GM19099 (cell line): ENCODE measurements at regions not wholly inside any gene's neighbourhood (a gene's known extent, or its start where the extent isn't known, plus 50 kb on each side); places are given as distances from the start of the nearest gene placed in this dataset.

Source experiments
- POLR2A ChIP-seq: IDR thresholded peaks from 3 replicates; pipeline ENCODE4 v1.6.1; 2011; ENCODE audit warnings: low read depth; ENCODE audit not compliant: insufficient read length; ENCODE audit errors: extremely low read depth

DNA sequence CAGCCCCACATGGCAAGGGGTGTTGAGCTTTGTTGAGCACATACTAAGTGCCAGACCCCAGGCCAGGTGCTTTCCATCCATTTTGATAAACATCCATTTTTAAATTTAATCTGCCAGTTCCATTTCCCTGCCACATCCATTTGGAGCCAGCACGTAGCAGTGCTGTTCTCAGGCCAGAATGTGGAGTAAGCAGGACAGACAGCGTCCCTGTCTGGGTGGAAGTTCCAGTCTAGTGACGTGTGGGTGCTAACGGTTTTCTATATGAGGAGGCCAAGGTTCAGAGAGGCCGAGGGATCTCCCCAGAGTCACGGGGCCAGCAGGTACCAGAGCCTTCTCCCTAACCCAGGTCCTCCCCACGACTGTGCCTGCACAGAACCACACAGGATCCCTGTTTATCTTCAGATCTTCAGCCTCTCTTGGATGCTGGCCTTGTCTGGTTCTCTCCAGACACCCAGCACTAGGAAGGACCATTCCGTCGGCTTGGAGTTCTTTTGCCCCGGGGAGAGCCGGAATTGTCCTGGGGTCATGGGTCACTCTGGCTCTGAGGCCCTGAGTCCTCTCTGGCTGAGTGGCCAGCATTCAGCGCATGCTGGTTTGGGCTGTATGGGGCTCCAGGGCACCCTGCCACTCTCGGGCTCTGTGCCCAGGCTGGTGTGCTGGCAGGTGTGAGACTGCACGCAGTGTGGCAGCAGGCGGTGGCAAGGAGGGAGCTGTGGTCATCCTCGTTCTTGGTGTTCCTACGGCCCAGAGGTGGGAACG, 63.6 kb upstream of the PPARA start:
- TF ChIP-seq POLR2A, result no peak

DNA sequence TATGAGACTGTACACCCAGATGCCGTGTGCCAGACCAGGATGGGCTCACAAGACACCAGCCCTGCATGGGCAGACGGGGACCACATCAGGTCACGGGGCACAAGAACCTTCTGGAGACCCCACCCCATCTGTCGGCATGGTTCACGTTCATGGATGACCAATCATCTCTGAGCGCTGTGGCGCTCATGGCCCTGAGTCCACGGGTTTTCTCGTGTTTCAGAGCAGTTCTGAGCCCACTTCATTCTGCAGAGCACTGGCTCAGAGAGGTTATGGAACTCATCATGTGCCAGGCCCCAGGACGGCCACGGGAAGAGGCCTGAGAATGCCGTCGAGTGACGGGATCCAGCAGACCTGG, 63.0 kb upstream of the PPARA start:
- TF ChIP-seq POLR2A, result no peak

DNA sequence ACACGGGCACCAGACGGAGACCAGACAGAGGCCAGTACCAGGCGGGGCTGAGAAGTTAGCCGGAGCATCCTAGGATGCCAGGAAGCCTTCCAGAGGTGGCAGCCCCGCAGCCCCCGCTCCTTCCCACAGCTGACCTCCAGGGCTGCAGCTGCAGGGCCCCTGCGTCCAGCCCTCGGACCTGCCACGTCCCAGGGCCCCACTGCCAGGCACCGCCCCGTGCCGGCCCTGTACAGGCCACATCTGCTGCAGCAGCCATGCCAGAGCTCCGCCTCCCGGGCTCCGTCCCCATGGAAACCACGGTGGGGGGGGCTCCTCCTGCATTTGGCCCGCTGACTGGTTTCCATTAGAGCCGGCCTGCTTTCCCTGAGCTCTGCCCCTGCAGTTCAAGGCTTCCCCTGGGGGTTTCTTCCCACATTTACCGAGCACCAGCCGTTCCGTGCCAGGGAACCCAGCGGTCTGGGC, 62.5 kb upstream of the PPARA start:
- TF ChIP-seq POLR2A, result no peak

DNA sequence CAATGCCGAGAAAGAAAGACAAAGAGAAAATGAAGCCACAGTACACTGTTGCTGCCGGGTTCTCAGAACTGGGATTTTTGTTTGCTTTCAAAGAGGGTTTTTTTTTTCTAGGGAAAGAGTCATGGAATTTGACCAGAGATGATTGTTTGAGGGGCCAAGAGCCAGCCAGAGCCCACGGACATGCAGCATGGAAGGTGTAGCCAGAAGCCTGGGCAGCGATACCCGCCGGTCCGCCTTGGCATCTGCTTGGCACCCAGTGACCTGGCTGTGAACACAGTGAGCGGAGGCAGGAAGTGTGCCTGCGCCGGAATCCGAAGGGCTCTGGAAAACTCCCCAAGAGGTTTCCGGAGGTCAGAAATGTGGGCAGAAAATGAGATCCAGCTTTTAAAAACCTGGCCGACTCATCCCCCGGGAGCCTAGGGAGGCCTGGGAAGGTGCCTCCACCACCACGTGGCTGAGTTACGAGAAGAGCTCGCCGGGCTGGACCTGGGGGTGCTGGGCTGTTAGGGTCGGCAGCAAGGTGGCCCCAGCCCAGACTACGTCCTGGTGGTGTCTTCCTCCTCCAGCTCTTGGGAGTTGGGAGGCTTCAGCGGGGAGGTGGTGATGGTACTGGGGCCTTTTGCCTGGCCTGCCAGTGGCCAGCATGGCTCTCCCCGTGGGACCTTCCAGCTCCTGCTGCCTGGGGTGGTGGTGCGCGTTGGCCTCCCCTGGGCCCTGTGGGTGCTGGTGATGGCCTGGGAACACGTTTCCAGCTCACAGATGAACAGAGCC, 61.6 kb upstream of the PPARA start:
- no peak for TF ChIP-seq POLR2A

DNA sequence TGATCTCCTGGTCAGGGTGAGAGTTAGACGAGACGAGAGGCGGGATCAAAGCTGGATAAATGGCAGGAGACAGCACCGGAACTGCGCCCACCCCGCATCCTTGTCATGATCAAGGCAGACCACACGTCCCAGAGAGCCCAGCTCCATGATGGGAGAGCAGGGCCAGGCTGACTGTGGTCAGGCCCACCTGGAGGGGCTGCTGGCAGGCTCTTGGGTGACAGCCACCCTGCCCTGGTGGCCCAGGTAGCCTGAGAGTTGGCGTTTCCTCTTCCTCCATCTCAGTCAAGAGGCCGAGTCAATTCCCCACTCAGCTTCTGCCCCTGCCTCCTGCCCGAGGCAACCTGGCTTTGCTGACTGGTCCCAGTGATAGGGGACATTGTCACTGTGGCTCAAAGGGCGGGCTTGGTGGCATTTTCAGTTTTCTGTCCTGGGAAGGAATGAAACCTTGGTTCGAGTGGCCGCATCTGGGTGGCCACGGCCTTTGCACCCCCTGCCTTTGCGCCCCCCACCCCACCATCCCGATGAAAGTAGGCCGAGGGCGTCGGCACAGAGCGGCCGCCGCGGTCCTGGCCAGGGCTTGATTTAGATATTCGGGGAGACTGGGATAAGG, 60.8 kb upstream of the PPARA start:
- no peak for TF ChIP-seq POLR2A

DNA sequence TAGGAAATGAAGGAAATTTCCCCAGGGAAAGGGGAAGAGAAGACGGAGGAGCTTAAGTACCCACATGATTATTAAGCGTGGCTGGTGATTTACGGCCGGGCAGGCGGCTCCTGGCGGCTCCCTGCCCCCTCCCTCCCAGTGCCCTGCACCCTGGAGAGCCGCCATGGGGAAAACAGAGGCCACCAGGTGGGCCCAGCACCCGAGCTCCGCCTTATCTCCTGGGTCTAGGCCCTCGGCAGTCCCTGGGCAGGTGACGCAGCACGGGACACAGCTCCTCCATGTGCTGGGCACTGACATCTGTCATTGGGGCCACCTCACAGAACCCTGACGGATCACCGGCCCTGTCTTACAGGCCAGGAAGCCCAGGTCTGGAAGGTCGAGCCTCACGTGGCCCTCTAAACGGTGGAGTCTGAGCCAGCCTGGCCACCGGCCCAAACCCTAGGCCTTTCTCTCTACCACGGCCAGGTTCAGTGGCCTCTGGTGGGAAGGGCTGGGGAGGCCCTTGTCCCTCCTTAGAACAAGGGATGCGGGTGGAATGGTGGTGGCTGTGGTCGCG, 60.2 kb upstream of the PPARA start:
- no peak for TF ChIP-seq POLR2A

DNA sequence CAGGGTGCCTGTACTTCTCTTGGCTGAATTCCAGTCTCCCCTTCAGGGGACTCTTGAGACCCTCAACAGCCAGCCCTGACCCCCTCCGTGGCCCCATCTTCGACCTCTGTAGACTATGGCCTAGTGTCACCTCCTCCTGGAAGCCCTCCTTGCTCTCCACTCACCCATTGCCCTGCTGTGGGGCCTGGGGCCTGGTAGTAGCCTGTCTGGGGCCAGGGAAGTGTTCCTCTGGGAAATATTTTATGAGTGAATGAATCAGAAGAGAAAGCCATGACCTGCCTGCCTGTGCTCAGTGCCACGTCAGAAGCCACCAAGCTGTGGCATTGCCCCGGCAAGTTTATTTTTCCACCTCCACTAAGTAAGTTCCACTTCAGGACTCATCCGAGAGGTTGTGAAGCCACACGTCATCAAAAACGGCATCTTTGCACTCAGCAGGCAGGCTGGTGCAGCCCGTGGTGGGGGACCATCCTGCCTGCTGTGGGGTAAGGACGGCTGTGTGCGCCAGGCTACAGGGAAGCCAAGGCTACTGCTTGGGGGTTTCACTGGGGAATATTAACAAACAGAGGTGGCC, 59.6 kb upstream of the PPARA start:
- TF ChIP-seq POLR2A, result no peak

DNA sequence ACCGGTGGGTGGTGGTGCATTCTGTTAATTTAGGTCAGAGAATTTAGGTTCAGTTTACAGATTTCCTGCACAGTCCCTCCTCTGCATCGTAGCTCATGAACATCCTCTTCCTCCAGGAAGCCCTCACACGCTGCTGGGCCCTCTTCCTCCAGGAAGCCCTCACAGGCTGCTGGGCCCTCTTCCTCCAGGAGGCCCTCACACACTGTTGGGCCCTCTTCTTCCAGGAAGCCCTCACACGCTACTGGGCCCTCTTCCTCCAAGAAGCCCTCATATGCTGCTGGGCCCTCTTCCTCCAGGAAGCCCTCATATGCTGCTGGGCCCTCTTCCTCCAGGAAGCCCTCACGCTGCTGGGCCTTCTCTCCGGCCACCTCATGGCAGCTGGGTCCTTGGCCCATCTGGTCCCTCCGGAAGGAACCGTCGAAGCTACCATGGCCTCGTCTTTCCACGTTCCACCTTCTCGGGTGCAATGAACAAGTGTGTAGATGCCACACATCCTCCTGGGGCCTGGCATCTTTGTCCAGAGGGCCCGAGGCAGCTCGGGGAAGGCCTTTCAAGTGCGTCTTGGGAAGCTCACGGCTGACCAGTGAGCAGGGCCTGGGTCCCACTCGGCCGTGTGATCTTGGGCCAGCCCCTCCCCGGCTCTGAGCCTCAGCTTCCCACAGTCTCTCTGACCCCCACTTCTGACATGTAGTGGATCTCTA, 58.9 kb upstream of the PPARA start:
- TF ChIP-seq POLR2A, result no peak

DNA sequence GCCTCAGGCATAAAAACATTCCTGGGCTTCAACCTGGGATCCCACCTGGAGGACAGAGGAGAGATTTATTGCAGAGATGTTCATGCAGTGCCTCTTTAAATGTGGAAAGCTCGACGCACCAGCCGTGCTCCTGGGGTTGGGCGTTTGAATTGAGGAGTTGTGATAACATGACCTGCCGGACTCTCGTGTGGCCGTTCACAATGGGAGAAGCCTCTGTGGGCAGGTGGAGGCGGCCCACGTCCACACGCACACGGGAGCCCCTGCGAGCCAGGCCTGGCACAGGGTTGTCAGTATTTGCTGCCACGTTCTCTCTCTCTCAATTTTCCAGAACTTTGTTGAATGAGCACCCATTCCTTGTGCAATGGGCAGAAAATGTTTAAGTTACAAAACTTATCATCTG, 58.3 kb upstream of the PPARA start:
- TF ChIP-seq POLR2A, result no peak

DNA sequence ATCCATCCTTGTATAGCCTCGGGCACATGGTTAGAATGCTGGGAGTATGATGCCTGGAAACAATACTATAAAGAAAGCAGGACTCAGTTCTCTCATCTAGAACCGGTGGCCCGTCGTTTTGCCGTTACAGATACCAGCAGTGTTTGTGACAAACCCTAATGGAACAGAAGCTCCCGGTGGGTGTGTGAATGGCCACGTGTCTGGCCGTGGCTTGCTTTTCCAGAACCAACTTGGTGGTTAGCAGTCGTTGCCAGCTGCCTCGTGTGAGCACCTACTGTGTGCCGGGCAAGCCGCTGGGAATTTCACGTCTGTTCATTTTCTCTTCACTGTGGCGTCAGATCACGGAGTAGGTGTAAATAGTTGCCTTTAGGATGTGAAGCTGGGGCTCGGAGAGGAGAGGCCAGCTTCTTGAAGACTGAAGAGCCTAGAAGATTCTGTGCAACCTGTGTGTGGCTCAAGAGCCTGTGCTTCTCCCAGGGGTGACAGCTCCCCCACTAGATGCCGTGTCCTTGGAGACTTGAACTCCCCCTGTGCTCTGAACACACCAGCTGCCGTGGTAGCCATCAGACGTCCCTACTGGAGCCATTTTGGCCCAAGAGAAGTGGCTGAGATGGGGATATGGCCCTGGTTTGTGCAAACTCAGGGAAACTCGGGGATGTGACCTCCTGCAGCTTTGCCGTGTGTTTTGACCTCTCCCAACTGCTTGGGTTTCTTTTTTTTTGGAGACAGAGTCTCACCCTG, 57.5 kb upstream of the PPARA start:
- TF ChIP-seq POLR2A, result no peak

DNA sequence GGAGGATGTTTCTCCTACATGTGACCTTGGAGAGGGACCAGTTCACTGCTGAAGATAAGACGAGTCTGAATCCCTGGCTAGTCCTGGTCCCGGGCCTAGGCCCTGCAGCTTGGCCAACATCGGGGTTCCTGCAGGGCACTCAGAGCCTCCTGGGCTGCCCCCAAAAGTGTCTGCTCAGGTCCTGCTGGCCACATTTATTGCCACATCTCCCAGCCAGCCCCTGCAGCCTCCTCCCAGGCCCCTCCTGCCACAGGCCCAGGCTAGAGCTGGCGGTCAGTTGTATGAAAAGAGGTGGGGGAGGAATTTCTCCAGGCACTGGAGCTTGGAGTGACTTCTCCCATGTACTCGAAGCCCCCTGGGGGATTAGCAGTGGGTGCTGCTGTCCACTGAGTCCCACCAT, 56.5 kb upstream of the PPARA start:
- no peak for TF ChIP-seq POLR2A

DNA sequence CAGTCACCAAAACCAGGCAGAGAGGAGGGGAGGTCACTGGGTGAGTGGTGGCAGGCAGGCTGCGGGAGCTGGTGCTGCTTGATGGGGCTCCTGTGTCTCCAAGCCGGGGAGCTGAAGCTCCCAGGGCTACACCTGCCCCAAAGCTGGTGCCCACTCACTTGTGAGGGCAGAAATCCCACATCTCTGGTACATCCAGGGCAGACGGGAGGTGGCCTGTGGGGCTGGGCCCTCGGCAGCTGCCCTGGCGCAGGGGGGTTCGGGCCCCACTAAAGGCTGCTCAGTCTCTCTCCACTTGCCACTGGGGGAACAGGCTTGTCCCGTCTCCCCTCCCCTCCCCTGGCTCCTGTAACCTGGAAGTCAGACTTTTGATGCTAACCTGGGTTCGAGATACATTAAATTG, 55.6 kb upstream of the PPARA start:
- TF ChIP-seq POLR2A, result no peak

DNA sequence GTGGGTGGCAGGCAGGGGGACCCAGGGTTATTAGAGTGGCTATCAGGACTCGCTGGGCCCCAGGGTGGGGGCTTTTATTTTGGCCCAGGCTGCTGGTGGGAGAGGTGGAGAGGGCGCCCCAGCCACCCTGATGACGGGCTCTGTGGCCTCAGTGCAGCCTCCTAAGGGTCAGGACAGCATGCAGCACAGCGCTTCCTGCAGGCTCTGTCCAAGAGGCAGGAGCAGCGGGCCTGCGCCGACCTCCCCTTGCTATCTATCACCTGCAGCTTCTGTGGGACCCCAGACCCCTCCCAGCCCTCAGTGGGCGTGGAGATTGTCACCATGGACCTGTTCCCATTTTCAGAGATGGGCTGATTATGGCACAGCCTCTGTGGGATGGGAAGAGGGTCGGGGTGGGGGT, 54.3 kb upstream of the PPARA start:
- no peak for TF ChIP-seq POLR2A

DNA sequence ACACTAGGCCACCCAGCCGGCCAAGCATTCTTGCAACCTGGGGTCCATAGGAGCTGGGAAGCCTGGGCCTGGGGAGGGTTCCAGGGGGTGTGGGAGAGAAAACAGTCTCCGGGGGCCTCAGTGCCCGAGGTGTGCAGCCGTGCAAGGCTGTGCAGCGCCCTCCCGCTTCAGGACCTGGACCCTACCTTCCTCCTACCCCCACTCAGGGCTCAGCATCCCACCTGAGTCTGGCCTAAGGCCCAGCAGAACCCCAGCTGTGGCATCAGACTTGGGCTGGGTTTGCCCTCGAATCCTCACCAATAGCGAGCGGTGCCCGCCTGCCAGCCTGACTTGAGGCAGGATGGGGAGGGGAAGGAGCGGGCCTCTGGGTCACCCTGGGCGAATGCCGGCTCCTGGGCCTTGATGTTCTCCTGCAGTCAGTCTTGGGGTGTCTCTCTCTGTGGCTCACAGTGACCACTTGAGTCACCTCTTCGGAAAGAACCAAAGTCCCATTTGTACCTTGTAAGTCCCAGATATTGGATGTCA, 53.6 kb upstream of the PPARA start:
- TF ChIP-seq POLR2A, result no peak
